Mammary epithelial cell (primary cell): ENCODE measurements at regions not wholly inside any gene's neighbourhood (a gene's known extent, or its start where the extent isn't known, plus 50 kb on each side); places are given as distances from the start of the nearest gene placed in this dataset.

ENCODE experiments used
- EZH2 ChIP-seq: IDR thresholded peaks from 2 replicates; pipeline ENCODE4 v1.6.1; 2012; ENCODE audit warnings: low read length, inconsistent platforms, borderline replicate concordance
- TF ChIP-seq, protein P1 (sequence below), 2 donors: IDR thresholded peaks in 1 of 2; conservative IDR thresholded peaks in 1 of 2; 2 replicates each; pipeline ENCODE4 v1.5.1; 2011 to 2012; ENCODE audit warnings: inconsistent platforms in 2 of 2, low read length in 2 of 2, mild to moderate bottlenecking in 2 of 2, control low read depth in 1 of 2, low read depth in 1 of 2; ENCODE audit not compliant: insufficient read depth in 1 of 2; ENCODE audit errors: extremely low read depth in 1 of 2

DNA sequence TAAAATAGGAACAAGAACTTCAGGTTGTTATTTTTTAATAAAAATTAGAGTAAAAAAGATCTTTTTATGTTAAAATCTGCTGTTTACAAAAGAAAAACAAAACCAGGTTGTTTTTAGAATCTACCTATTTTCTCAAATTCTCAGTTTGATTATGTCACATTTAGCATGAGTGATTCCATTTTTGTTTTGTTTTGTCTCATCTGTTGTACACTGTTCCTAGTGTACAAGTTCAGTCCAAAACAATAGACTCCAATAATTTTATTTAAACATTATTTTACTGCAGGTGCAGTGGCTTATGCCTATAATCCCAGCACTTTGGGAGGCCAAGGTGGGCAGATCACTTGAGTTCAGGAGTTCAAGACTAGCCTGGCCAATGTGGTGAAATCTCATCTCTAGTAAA lies 2142.7 kb downstream of the TP53TG3F start:
- TF ChIP-seq, protein P1, sequence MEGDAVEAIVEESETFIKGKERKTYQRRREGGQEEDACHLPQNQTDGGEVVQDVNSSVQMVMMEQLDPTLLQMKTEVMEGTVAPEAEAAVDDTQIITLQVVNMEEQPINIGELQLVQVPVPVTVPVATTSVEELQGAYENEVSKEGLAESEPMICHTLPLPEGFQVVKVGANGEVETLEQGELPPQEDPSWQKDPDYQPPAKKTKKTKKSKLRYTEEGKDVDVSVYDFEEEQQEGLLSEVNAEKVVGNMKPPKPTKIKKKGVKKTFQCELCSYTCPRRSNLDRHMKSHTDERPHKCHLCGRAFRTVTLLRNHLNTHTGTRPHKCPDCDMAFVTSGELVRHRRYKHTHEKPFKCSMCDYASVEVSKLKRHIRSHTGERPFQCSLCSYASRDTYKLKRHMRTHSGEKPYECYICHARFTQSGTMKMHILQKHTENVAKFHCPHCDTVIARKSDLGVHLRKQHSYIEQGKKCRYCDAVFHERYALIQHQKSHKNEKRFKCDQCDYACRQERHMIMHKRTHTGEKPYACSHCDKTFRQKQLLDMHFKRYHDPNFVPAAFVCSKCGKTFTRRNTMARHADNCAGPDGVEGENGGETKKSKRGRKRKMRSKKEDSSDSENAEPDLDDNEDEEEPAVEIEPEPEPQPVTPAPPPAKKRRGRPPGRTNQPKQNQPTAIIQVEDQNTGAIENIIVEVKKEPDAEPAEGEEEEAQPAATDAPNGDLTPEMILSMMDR (conservative IDR thresholded peaks at IDR 0.05 in 1 of 2, IDR thresholded peaks at IDR 0.05 in 1 of 2; ENCODE audit: extremely low read depth in 1 of 2, insufficient read depth in 1 of 2, low read depth in 1 of 2, low read length in 2 of 2): no peak
- TF ChIP-seq EZH2: no peak
